Astrocyte (in vitro differentiated cells and primary cell): ENCODE measurements at regions not wholly inside any gene's neighbourhood (a gene's known extent, or its start where the extent isn't known, plus 50 kb on each side); places are given as distances from the start of the nearest gene placed in this dataset.

Experiments used
- DNase-seq: peaks from one replicate; pipeline ENCODE4 v3.0.0-alpha.2; 2010; ENCODE audit warnings: low read depth
- FAIRE-seq: peaks from 2 replicates; lab custom pipeline; 2011; peaks lifted over from hg19 to GRCh38; lab: Jason Lieb, UNC
- H2AFZ ChIP-seq: 2 replicates; pipeline ENCODE4 v1.6.0; 2012; ENCODE audit warnings: low read depth, low read length, inconsistent platforms
- H3K27ac ChIP-seq: 2 replicates; pipeline ENCODE4 v1.5.1; 2011; ENCODE audit warnings: low read depth, low read length, inconsistent platforms
- H3K27me3 ChIP-seq: 2 replicates; pipeline ENCODE4 v1.6.0; 2011; ENCODE audit warnings: low read length, inconsistent platforms; ENCODE audit not compliant: insufficient read depth
- H3K36me3 ChIP-seq: 2 replicates; pipeline ENCODE4 v1.5.1; 2011; ENCODE audit warnings: low read length, inconsistent platforms; ENCODE audit not compliant: insufficient read depth
- H3K4me1 ChIP-seq: 2 replicates; pipeline ENCODE4 v1.5.1; 2011; ENCODE audit warnings: low read length, inconsistent platforms; ENCODE audit not compliant: insufficient read depth
- H3K4me2 ChIP-seq: 2 replicates; pipeline ENCODE4 v1.6.0; 2012; ENCODE audit warnings: low read length, inconsistent platforms
- H3K4me3 ChIP-seq: 2 replicates; pipeline ENCODE4 v1.5.1; 2011; ENCODE audit warnings: low read depth, mild to moderate bottlenecking, low read length, inconsistent platforms; ENCODE audit not compliant: insufficient read depth
- H3K79me2 ChIP-seq: 2 replicates; pipeline ENCODE4 v1.6.0; 2012; ENCODE audit warnings: mild to moderate bottlenecking, low read length, inconsistent platforms; ENCODE audit not compliant: insufficient read depth
- H3K9ac ChIP-seq: 2 replicates; pipeline ENCODE4 v1.6.0; 2012; ENCODE audit warnings: mild to moderate bottlenecking, low read length, inconsistent platforms
- H3K9me3 ChIP-seq: 2 replicates; pipeline ENCODE4 v1.5.1; 2012; ENCODE audit warnings: low read depth, mild to moderate bottlenecking, low read length, inconsistent platforms; ENCODE audit not compliant: insufficient read depth
- H4K20me1 ChIP-seq: 2 replicates; pipeline ENCODE4 v1.6.0; 2012; ENCODE audit warnings: low read length, inconsistent platforms; ENCODE audit not compliant: insufficient read depth
- H3K27ac Mint-ChIP-seq: one replicate; pipeline ENCODE4 v1.8.0; 2021; ENCODE audit warnings: mild to moderate bottlenecking, mixed read lengths; ENCODE audit not compliant: unreplicated experiment
- H3K27me3 Mint-ChIP-seq: one replicate; pipeline ENCODE4 v1.8.0; 2021; ENCODE audit warnings: low read depth, mixed read lengths; ENCODE audit not compliant: unreplicated experiment
- H3K36me3 Mint-ChIP-seq: one replicate; pipeline ENCODE4 v1.8.0; 2021; ENCODE audit warnings: low read depth, mixed read lengths; ENCODE audit not compliant: unreplicated experiment
- H3K4me1 Mint-ChIP-seq: one replicate; pipeline ENCODE4 v1.8.0; 2021; ENCODE audit warnings: low read depth, mixed read lengths; ENCODE audit not compliant: unreplicated experiment
- H3K4me3 Mint-ChIP-seq: one replicate; pipeline ENCODE4 v1.8.0; 2021; ENCODE audit warnings: mild to moderate bottlenecking, moderate library complexity, mixed read lengths; ENCODE audit not compliant: unreplicated experiment
- H3K9me3 Mint-ChIP-seq: one replicate; pipeline ENCODE4 v1.8.0; 2021; ENCODE audit warnings: mild to moderate bottlenecking, mixed read lengths; ENCODE audit not compliant: unreplicated experiment
- CTCF ChIP-seq: IDR thresholded peaks from 2 replicates; pipeline ENCODE4 v1.5.1; 2011; ENCODE audit warnings: low read depth, mild to moderate bottlenecking, inconsistent platforms, low read length, moderate library complexity; ENCODE audit not compliant: insufficient read depth
- EZH2 ChIP-seq: IDR thresholded peaks from 2 replicates; pipeline ENCODE4 v1.6.1; 2012; ENCODE audit warnings: mild to moderate bottlenecking, low read length, inconsistent platforms; ENCODE audit not compliant: insufficient read depth

DNA sequence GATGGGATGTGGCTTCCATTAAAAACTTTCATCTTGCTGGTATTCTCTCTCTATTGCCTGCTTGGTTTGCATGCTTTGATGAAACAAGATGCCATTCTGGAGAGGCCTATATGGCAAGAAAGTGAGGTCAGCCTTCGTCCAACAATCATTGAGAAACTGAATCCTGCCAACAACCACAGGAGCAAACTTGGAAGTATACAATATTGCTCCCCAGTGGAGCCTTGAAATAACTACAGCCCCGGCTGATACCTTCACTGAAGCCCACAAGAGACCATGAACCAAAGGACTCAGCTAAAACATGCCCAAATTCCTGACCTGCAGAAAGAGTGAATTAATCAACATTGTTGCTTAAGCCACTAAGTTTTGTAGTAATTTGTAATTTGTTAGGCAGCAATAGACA lies 82.5 kb upstream of the FGF14 start:
- Histone ChIP-seq H3K9ac (no peak overlapping the region), H3K4me2 (no peak overlapping the region), H3K9me3 (no peaks in the 10 kb centered on the region), H3K27ac (no peak overlapping the region), H3K4me1 (no peaks in the 10 kb centered on the region), H3K79me2 (no peaks in the 10 kb centered on the region), H3K36me3 (no peaks in the 10 kb centered on the region), H4K20me1 (no peaks in the 10 kb centered on the region), H3K4me3 (no peak overlapping the region), H2AFZ (no peak overlapping the region), H3K27me3 (no peaks in the 10 kb centered on the region)
- peak; percentile 2 for DNase-seq
- Mint-ChIP-seq H3K36me3 (no peaks in the 10 kb centered on the region), H3K27ac (no peak overlapping the region), H3K9me3 (no peaks in the 10 kb centered on the region), H3K4me3 (no peak overlapping the region), H3K27me3 (no peaks in the 10 kb centered on the region), H3K4me1 (no peaks in the 10 kb centered on the region)
- FAIRE-seq, result no peak
- TF ChIP-seq EZH2, result no peak
- TF ChIP-seq CTCF, result no peak

GRCh38 chr13:102472650-102473049 lies 70.8 kb upstream of the FGF14 start:
- Mint-ChIP-seq H3K4me1 (no peaks in the 10 kb centered on the region), H3K27ac (no peak overlapping the region), H3K4me3 (no peak overlapping the region), H3K9me3 (no peaks in the 10 kb centered on the region), H3K27me3 (no peaks in the 10 kb centered on the region), H3K36me3 (no peaks in the 10 kb centered on the region)
- H3K27me3 ChIP-seq, result no peaks in the 10 kb centered on the region
- FAIRE-seq (no peak), DNase-seq (no peak)
- peaks cover 3% of the 10 kb centered on the region for H3K9me3 ChIP-seq
- H3K9ac ChIP-seq, result no peak overlapping the region
- no peak overlapping the region for H3K4me3 ChIP-seq
- no peaks in the 10 kb centered on the region for H4K20me1 ChIP-seq
- no peaks in the 10 kb centered on the region for H3K36me3 ChIP-seq
- no peak overlapping the region for H2AFZ ChIP-seq
- H3K27ac ChIP-seq, result no peak overlapping the region
- no peaks in the 10 kb centered on the region for H3K4me1 ChIP-seq
- no peaks in the 10 kb centered on the region for H3K79me2 ChIP-seq
- TF ChIP-seq CTCF, result no peak
- no peak for TF ChIP-seq EZH2
- H3K4me2 ChIP-seq, result no peak overlapping the region

GRCh38 chr13:102470283-102470917 lies 68.6 kb upstream of the FGF14 start:
- Mint-ChIP-seq H3K4me3 (no peak overlapping the region), H3K27me3 (no peaks in the 10 kb centered on the region), H3K9me3 (no peaks in the 10 kb centered on the region), H3K27ac (no peak overlapping the region), H3K36me3 (no peaks in the 10 kb centered on the region), H3K4me1 (no peaks in the 10 kb centered on the region)
- Histone ChIP-seq H3K9ac (no peak overlapping the region), H3K4me1 (no peaks in the 10 kb centered on the region), H3K4me3 (no peak overlapping the region), H3K27ac (no peak overlapping the region), H3K9me3 (peaks cover 3% of the 10 kb centered on the region), H3K79me2 (no peaks in the 10 kb centered on the region), H2AFZ (no peak overlapping the region), H3K36me3 (no peaks in the 10 kb centered on the region), H3K4me2 (no peak overlapping the region), H4K20me1 (no peaks in the 10 kb centered on the region), H3K27me3 (no peaks in the 10 kb centered on the region)
- DNase-seq (no peak), FAIRE-seq (no peak)
- TF ChIP-seq CTCF (no peak), EZH2 (no peak)
